ENCODE measurements at regions not wholly inside any gene's neighbourhood (a gene's known extent, or its start where the extent isn't known, plus 50 kb on each side); places are given as distances from the start of the nearest gene placed in this dataset.

DNA sequence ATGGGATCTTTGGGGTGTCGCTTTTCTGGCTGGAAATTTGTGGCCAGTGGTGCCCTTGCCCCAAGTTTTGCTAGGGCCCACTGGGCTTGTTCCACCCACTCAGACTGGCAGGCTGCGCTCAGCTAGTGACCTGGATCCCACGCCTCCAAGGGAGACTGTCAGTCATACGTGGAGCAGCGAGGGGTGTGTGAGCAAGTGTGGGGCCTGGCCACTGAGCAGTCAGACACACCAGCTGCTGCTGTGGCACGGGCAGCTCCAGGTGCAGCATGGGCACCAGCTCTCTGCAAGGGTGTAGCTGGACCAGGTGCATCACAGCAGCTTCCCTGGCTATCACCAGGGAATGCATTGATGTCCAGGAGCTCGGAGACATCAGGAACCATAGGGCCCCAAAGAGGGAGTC, 327.0 kb downstream of the NR4A2 start:
- no CpG with 5 or more reads among the region's 7 CpGs for WGBS, 2 donors (ENCODE audit: extremely low coverage in 2 of 2, insufficient read length in 2 of 2, insufficient replicate concordance in 1 of 2)
- no peaks in the 10 kb centered on the region for H3K27me3 ChIP-seq (ENCODE audit: control insufficient read depth in 3 of 3, insufficient read depth in 3 of 3, low read depth in 1 of 3, low read length in 3 of 3)
- no peak for DNase-seq (ENCODE audit: low spot score)

DNA sequence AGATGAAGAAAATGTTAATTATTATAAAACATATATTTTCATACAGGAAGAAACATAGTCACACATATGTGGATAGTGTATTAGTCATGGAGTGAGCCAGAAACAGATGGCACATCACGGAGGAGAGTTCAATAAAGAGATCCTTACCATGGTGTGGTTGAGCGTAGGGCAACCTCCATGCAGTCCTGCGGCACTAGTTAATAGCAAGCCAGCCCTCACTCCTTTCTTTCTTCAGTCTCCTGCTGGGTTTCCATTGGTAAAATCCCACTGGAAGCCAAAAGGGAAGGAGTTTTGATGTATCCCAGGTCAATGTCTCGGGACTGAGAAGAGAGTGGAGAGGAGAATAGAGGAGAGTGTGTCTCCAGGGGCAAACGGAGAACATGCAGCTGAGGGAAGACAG, 328.1 kb downstream of the NR4A2 start:
- H3K14ac ChIP-seq (ENCODE audit: low read length), result no peak overlapping the region
- no peak overlapping the region for H2BK5ac ChIP-seq (ENCODE audit: low read length)
- H3K23ac ChIP-seq (ENCODE audit: low read depth, low read length, poor library complexity), result no peak overlapping the region
- no peak for DNase-seq (ENCODE audit: low spot score)
- no peak overlapping the region for H3K4ac ChIP-seq (ENCODE audit: low read length)
- no peak overlapping the region for H4K91ac ChIP-seq (ENCODE audit: low read depth, low read length, poor library complexity)
- no peak overlapping the region for H2AK5ac ChIP-seq (ENCODE audit: low read depth, low read length)
- H2BK12ac ChIP-seq (ENCODE audit: low read length), result no peak overlapping the region
- WGBS, 2 donors (ENCODE audit: extremely low coverage in 2 of 2, insufficient read length in 2 of 2, insufficient replicate concordance in 1 of 2), result no CpG with 5 or more reads among the region's 5 CpGs
- H2BK15ac ChIP-seq (ENCODE audit: low read length), result no peak overlapping the region
- H2BK120ac ChIP-seq (ENCODE audit: low read depth, low read length), result no peak overlapping the region
- no peak overlapping the region for H3K4me2 ChIP-seq (ENCODE audit: insufficient read depth, low read length, poor library complexity, severe bottlenecking)
- H3K18ac ChIP-seq (ENCODE audit: low read length), result no peak overlapping the region
- H3K36me3 ChIP-seq (replicated peaks in 1 of 2; ENCODE audit: control insufficient read depth in 2 of 2, insufficient read depth in 2 of 2, low read length in 2 of 2), result no peaks in the 10 kb centered on the region
- no peak overlapping the region for H3K9ac ChIP-seq (ENCODE audit: low read depth, low read length, poor library complexity)
- H3K27me3 ChIP-seq (ENCODE audit: control insufficient read depth in 3 of 3, insufficient read depth in 3 of 3, low read depth in 1 of 3, low read length in 3 of 3), result no peaks in the 10 kb centered on the region
- H2AFZ ChIP-seq (ENCODE audit: low read length), result peak overlapping the region; percentile 70
- no peak overlapping the region for H3K27ac ChIP-seq (replicated peaks; ENCODE audit: low read length)
- H4K8ac ChIP-seq (ENCODE audit: low read depth, low read length), result no peak overlapping the region
- H3K4me3 ChIP-seq (ENCODE audit: low read length in 2 of 2), result no peak overlapping the region
- no peaks in the 10 kb centered on the region for H3K79me1 ChIP-seq (ENCODE audit: low read depth, low read length)
- H3K9me3 ChIP-seq (replicated peaks in 1 of 2; ENCODE audit: control insufficient read depth in 2 of 2, insufficient read depth in 1 of 2, low read depth in 1 of 2, low read length in 2 of 2), result no peaks in the 10 kb centered on the region
- peaks cover 2 to 3% of the 10 kb centered on the region in 2 donors for H3K4me1 ChIP-seq (ENCODE audit: control insufficient read depth in 2 of 2, insufficient read depth in 1 of 2, low read depth in 1 of 2, low read length in 2 of 2)

More for the DNA sequence above, 327.0 kb downstream of the NR4A2 start:
- Histone ChIP-seq H2BK15ac (ENCODE audit: low read length) (no peak overlapping the region), H4K8ac (ENCODE audit: low read depth, low read length) (peak overlapping the region; percentile 65), H2AK5ac (ENCODE audit: low read depth, low read length) (no peak overlapping the region), H3K4me3 (ENCODE audit: low read length in 2 of 2) (no peak overlapping the region), H2BK120ac (ENCODE audit: low read depth, low read length) (no peak overlapping the region), H4K91ac (ENCODE audit: low read depth, low read length, poor library complexity) (no peak overlapping the region), H3K79me1 (ENCODE audit: low read depth, low read length) (no peaks in the 10 kb centered on the region), H2AFZ (ENCODE audit: low read length) (no peak overlapping the region), H3K14ac (ENCODE audit: low read length) (no peak overlapping the region), H3K4ac (ENCODE audit: low read length) (peak overlapping the region; percentile 66), H2BK12ac (ENCODE audit: low read length) (peak overlapping the region; percentile 73), H3K4me2 (ENCODE audit: insufficient read depth, low read length, poor library complexity, severe bottlenecking) (no peak overlapping the region), H3K4me1 (ENCODE audit: control insufficient read depth in 2 of 2, insufficient read depth in 1 of 2, low read depth in 1 of 2, low read length in 2 of 2) (peaks cover 2 to 3% of the 10 kb centered on the region in 2 donors), H3K23ac (ENCODE audit: low read depth, low read length, poor library complexity) (peak overlapping the region; percentile 96), H3K27ac (replicated peaks; ENCODE audit: low read length) (no peak overlapping the region), H3K36me3 (replicated peaks in 1 of 2; ENCODE audit: control insufficient read depth in 2 of 2, insufficient read depth in 2 of 2, low read length in 2 of 2) (no peaks in the 10 kb centered on the region), H3K9me3 (replicated peaks in 1 of 2; ENCODE audit: control insufficient read depth in 2 of 2, insufficient read depth in 1 of 2, low read depth in 1 of 2, low read length in 2 of 2) (no peaks in the 10 kb centered on the region), H3K9ac (ENCODE audit: low read depth, low read length, poor library complexity) (peak overlapping the region; percentile 44), H3K18ac (ENCODE audit: low read length) (peak overlapping the region; percentile 76), H2BK5ac (ENCODE audit: low read length) (no peak overlapping the region)

DNA sequence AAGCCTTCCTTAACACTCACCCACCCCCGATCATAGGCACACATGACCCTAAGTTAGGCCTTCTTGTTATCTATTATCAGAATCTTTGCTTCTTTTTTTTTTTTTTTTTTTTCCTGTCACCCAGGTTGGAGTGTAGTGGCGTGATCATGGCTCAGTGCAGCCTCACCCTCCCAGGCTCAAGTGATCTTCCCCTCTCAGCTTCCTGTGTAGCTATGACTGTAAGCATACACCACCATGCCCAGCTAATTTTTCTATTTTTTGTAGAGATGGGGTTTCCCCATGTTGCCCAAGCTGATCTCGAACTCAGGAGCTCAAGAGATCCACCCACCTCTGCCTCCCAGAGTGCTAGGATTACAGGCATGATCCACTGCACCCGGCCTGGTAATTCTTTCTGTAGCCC, 328.7 kb downstream of the NR4A2 start:
- no peaks in the 10 kb centered on the region for H3K27me3 ChIP-seq (ENCODE audit: control insufficient read depth in 3 of 3, insufficient read depth in 3 of 3, low read depth in 1 of 3, low read length in 3 of 3)
- DNase-seq (ENCODE audit: low spot score), result no peak
- no CpG with 5 or more reads among the region's 4 CpGs for WGBS, 2 donors (ENCODE audit: extremely low coverage in 2 of 2, insufficient read length in 2 of 2, insufficient replicate concordance in 1 of 2)

DNA sequence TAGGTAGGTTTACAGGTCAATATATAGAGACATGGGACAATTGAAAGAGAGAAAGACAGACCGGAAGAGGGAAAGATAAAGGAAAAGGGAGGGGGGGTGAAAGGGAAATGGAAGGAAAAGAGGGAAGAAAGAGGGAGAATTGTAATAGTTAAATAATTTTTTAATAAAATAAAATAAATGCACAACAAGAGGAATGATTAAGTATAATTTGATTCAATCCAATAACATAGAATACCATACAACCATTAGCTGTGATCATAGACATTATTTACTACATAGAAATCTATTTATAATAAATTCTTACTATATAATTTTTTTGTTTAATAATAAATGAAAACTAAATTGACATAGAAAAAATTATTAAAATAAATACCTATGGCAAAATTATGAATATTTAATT, 330.7 kb downstream of the NR4A2 start:
- no peak overlapping the region for H4K8ac ChIP-seq (ENCODE audit: low read depth, low read length)

More for the DNA sequence above, 328.7 kb downstream of the NR4A2 start:
- Histone ChIP-seq H3K9ac (ENCODE audit: low read depth, low read length, poor library complexity) (no peak overlapping the region), H2BK120ac (ENCODE audit: low read depth, low read length) (no peak overlapping the region), H4K8ac (ENCODE audit: low read depth, low read length) (no peak overlapping the region), H3K4me2 (ENCODE audit: insufficient read depth, low read length, poor library complexity, severe bottlenecking) (no peak overlapping the region), H3K9me3 (replicated peaks in 1 of 2; ENCODE audit: control insufficient read depth in 2 of 2, insufficient read depth in 1 of 2, low read depth in 1 of 2, low read length in 2 of 2) (no peaks in the 10 kb centered on the region), H3K4me1 (ENCODE audit: control insufficient read depth in 2 of 2, insufficient read depth in 1 of 2, low read depth in 1 of 2, low read length in 2 of 2) (peaks cover 2 to 3% of the 10 kb centered on the region in 2 donors), H2BK15ac (ENCODE audit: low read length) (no peak overlapping the region), H3K4me3 (ENCODE audit: low read length in 2 of 2) (no peak overlapping the region), H2BK12ac (ENCODE audit: low read length) (no peak overlapping the region), H3K4ac (ENCODE audit: low read length) (no peak overlapping the region), H2BK5ac (ENCODE audit: low read length) (no peak overlapping the region), H3K14ac (ENCODE audit: low read length) (no peak overlapping the region), H3K18ac (ENCODE audit: low read length) (no peak overlapping the region), H2AK5ac (ENCODE audit: low read depth, low read length) (no peak overlapping the region), H2AFZ (ENCODE audit: low read length) (no peak overlapping the region), H3K36me3 (replicated peaks in 1 of 2; ENCODE audit: control insufficient read depth in 2 of 2, insufficient read depth in 2 of 2, low read length in 2 of 2) (no peaks in the 10 kb centered on the region), H3K23ac (ENCODE audit: low read depth, low read length, poor library complexity) (no peak overlapping the region), H3K27ac (replicated peaks; ENCODE audit: low read length) (no peak overlapping the region), H3K79me1 (ENCODE audit: low read depth, low read length) (no peaks in the 10 kb centered on the region), H4K91ac (ENCODE audit: low read depth, low read length, poor library complexity) (no peak overlapping the region)

More for the DNA sequence above, 330.7 kb downstream of the NR4A2 start:
- Histone ChIP-seq H4K91ac (ENCODE audit: low read depth, low read length, poor library complexity) (no peak overlapping the region), H2BK5ac (ENCODE audit: low read length) (no peak overlapping the region), H3K9me3 (replicated peaks in 1 of 2; ENCODE audit: control insufficient read depth in 2 of 2, insufficient read depth in 1 of 2, low read depth in 1 of 2, low read length in 2 of 2) (no peaks in the 10 kb centered on the region), H3K23ac (ENCODE audit: low read depth, low read length, poor library complexity) (no peak overlapping the region), H3K27me3 (ENCODE audit: control insufficient read depth in 3 of 3, insufficient read depth in 3 of 3, low read depth in 1 of 3, low read length in 3 of 3) (no peaks in the 10 kb centered on the region), H3K27ac (replicated peaks; ENCODE audit: low read length) (no peak overlapping the region), H3K14ac (ENCODE audit: low read length) (no peak overlapping the region), H2BK15ac (ENCODE audit: low read length) (no peak overlapping the region), H2AK5ac (ENCODE audit: low read depth, low read length) (no peak overlapping the region), H2BK12ac (ENCODE audit: low read length) (no peak overlapping the region), H3K4ac (ENCODE audit: low read length) (no peak overlapping the region), H2AFZ (ENCODE audit: low read length) (no peak overlapping the region), H3K4me3 (ENCODE audit: low read length in 2 of 2) (no peak overlapping the region), H3K79me1 (ENCODE audit: low read depth, low read length) (no peaks in the 10 kb centered on the region), H3K9ac (ENCODE audit: low read depth, low read length, poor library complexity) (no peak overlapping the region), H3K4me2 (ENCODE audit: insufficient read depth, low read length, poor library complexity, severe bottlenecking) (no peak overlapping the region), H3K4me1 (ENCODE audit: control insufficient read depth in 2 of 2, insufficient read depth in 1 of 2, low read depth in 1 of 2, low read length in 2 of 2) (peaks cover 2 to 3% of the 10 kb centered on the region in 2 donors), H3K18ac (ENCODE audit: low read length) (no peak overlapping the region), H3K36me3 (replicated peaks in 1 of 2; ENCODE audit: control insufficient read depth in 2 of 2, insufficient read depth in 2 of 2, low read length in 2 of 2) (no peaks in the 10 kb centered on the region), H2BK120ac (ENCODE audit: low read depth, low read length) (no peak overlapping the region)
- no peak for DNase-seq (ENCODE audit: low spot score)
- WGBS, 2 donors (ENCODE audit: extremely low coverage in 2 of 2, insufficient read length in 2 of 2, insufficient replicate concordance in 1 of 2), result no CpG with 5 or more reads among the region's 1 CpG

All from neuronal stem cell (in vitro differentiated cells).